GM23338 (cell line): ENCODE measurements at regions not wholly inside any gene's neighbourhood (a gene's known extent, or its start where the extent isn't known, plus 50 kb on each side); places are given as distances from the start of the nearest gene placed in this dataset.

Experiments
- ATAC-seq: fragments of 200-7000 bp; cut with Tn5 transposase; 3 replicates; pipeline ENCODE4 v1.9.1; 2020
- DNase-seq: peaks from one replicate; pipeline ENCODE4 v3.0.0-alpha.2; 2015; ENCODE audit warnings: low spot score
- H2AFZ ChIP-seq: fragments of 200-600 bp; sonication (generic); 2 replicates; pipeline ENCODE4 v1.8.0; 2016; ENCODE audit warnings: antibody characterized with exemption, mild to moderate bottlenecking, moderate library complexity
- H3F3A ChIP-seq: fragments of 200-600 bp; sonication (generic); replicated peaks from 2 replicates; pipeline ENCODE4 v1.8.0; 2017; ENCODE audit warnings: antibody characterized with exemption, mixed run types, low read depth
- H3K27ac ChIP-seq: fragments of 200-600 bp; sonication (generic); 2 replicates; pipeline ENCODE4 v1.6.1; 2016; ENCODE audit warnings: low read depth
- H3K27me3 ChIP-seq: fragments of 200-600 bp; sonication (generic); 2 replicates; pipeline ENCODE4 v1.8.0; 2016; ENCODE audit warnings: mild to moderate bottlenecking, mixed run types, moderate library complexity; ENCODE audit not compliant: insufficient read depth
- H3K36me3 ChIP-seq: fragments of 200-600 bp; sonication (generic); 2 replicates; pipeline ENCODE4 v1.8.0; 2016; ENCODE audit warnings: mild to moderate bottlenecking; ENCODE audit not compliant: insufficient read depth
- H3K4me1 ChIP-seq: fragments of 200-600 bp; sonication (generic); 2 replicates; pipeline ENCODE4 v1.8.0; 2016; ENCODE audit warnings: mild to moderate bottlenecking, moderate library complexity; ENCODE audit not compliant: insufficient read depth
- H3K4me2 ChIP-seq: fragments of 200-600 bp; sonication (generic); 2 replicates; pipeline ENCODE4 v1.7.1; 2017; ENCODE audit warnings: mixed run types
- H3K4me3 ChIP-seq: fragments of 200-600 bp; sonication (generic); 2 replicates; pipeline ENCODE4 v1.6.1; 2016; ENCODE audit warnings: mixed run types
- H3K79me2 ChIP-seq: fragments of 200-600 bp; sonication (generic); replicated peaks from 2 replicates; pipeline ENCODE4 v1.8.0; 2017; ENCODE audit warnings: mild to moderate bottlenecking; ENCODE audit not compliant: insufficient read depth
- H3K9me2 ChIP-seq: fragments of 200-600 bp; sonication (generic); 2 replicates; pipeline ENCODE4 v1.8.0; 2017; ENCODE audit not compliant: insufficient read depth
- H4K20me1 ChIP-seq: fragments of 200-600 bp; sonication (generic); replicated peaks from 2 replicates; pipeline ENCODE4 v1.8.0; 2017; ENCODE audit warnings: mild to moderate bottlenecking; ENCODE audit not compliant: insufficient read depth
- H3K27ac Mint-ChIP-seq: 2 replicates; pipeline ENCODE4 v1.8.0; 2020; ENCODE audit warnings: inconsistent platforms, mild to moderate bottlenecking, moderate library complexity, mixed read lengths
- H3K27me3 Mint-ChIP-seq: 3 replicates; pipeline ENCODE4 v1.8.0; 2022; ENCODE audit warnings: low read depth, mild to moderate bottlenecking, moderate library complexity, mixed read lengths, inconsistent platforms; ENCODE audit not compliant: insufficient read depth, poor library complexity
- H3K36me3 Mint-ChIP-seq: 3 replicates; pipeline ENCODE4 v1.8.0; 2021; ENCODE audit warnings: low read depth, mild to moderate bottlenecking, inconsistent platforms, moderate library complexity, mixed read lengths
- H3K4me1 Mint-ChIP-seq: 3 replicates; pipeline ENCODE4 v1.8.0; 2020; ENCODE audit warnings: mild to moderate bottlenecking, inconsistent platforms, mixed read lengths
- H3K4me3 Mint-ChIP-seq: 3 replicates; pipeline ENCODE4 v1.8.0; 2021; ENCODE audit warnings: moderate library complexity, mild to moderate bottlenecking, inconsistent platforms, mixed read lengths
- H3K9me3 Mint-ChIP-seq: 3 replicates; pipeline ENCODE4 v1.8.0; 2020; ENCODE audit warnings: moderate library complexity, mild to moderate bottlenecking, inconsistent platforms, mixed read lengths
- CREB1 ChIP-seq: fragments of 250-450 bp; sonication (Bioruptor Pico); IDR thresholded peaks from 2 replicates; pipeline ENCODE4 v1.5.0; 2020; ENCODE audit warnings: low read depth, mild to moderate bottlenecking, moderate library complexity
- ETS1 ChIP-seq: IDR thresholded peaks from 2 replicates; pipeline ENCODE4 v1.6.1; 2016; ENCODE audit warnings: antibody characterized with exemption
- EZH2 ChIP-seq: fragments of 200-600 bp; sonication (generic); IDR thresholded peaks from one replicate; pipeline ENCODE4 v1.8.0; 2017; ENCODE audit warnings: antibody characterized with exemption, mild to moderate bottlenecking, low read depth; ENCODE audit not compliant: unreplicated experiment
- STAT1 ChIP-seq: IDR thresholded peaks from one replicate; pipeline ENCODE4 v1.6.1; 2016; ENCODE audit warnings: antibody characterized with exemption; ENCODE audit not compliant: unreplicated experiment
- ZNF114 ChIP-seq: fragments of 250-450 bp; sonication (Bioruptor Pico); IDR thresholded peaks from 2 replicates; pipeline ENCODE4 v1.5.0; 2020; ENCODE audit warnings: mild to moderate bottlenecking, moderate library complexity

- Histone ChIP-seq H3F3A (no peaks in the 10 kb centered on the region), H3K4me3 (no peak overlapping the region), H4K20me1 (no peaks in the 10 kb centered on the region), H3K27ac (no peak overlapping the region), H2AFZ (no peak overlapping the region), H3K4me2 (no peak overlapping the region), H3K9me2 (no peaks in the 10 kb centered on the region), H3K4me1 (no peaks in the 10 kb centered on the region), H3K79me2 (no peaks in the 10 kb centered on the region), H3K36me3 (no peaks in the 10 kb centered on the region), H3K27me3 (no peaks in the 10 kb centered on the region)
- Mint-ChIP-seq H3K27me3 (peaks cover 12% of the 10 kb centered on the region), H3K4me3 (no peak overlapping the region), H3K9me3 (no peaks in the 10 kb centered on the region; the same call in 2 of the 3 replicates), H3K4me1 (peaks cover 20% of the 10 kb centered on the region), H3K36me3 (peaks cover 3% of the 10 kb centered on the region; the same call in 1 of the 3 replicates), H3K27ac (no peak overlapping the region)
- no peak for ATAC-seq
- no peak for DNase-seq
- TF ChIP-seq ETS1: no peak
- no peak for TF ChIP-seq EZH2
- no peak for TF ChIP-seq ZNF114 (CRISPR knock-in tag)
- no peak for TF ChIP-seq STAT1
These were observed 63.6 kb upstream of the STX16 start for GRCh38 chr20:58587467-58587866.

DNA sequence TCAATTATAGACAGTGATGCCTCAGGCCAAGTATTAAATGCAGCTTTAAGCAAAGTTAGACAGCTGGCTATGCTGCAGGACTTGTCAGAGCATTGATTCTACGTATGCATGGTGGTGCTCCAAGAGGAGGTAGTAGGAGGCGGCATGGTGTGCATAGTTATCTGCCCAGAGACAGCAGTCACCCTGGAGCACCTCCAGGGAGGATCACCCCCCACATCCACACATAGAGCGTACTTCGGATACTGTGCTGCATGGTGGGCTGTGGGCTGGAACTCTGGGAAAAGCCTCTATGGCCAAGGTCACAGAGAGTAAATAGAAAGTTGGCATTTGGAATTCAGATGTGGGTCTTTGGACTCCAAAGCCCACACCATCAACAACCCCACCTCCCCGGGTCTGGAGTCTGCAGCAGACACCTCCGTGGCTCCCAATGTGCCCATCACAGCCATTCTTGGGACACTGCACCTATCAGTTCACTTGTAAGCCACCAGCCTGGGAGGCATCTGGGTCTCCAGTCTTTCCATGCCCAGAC, 64.5 kb upstream of the STX16 start:
- Mint-ChIP-seq H3K27ac (no peak overlapping the region), H3K9me3 (peaks cover 4% of the 10 kb centered on the region), H3K27me3 (peaks cover 11% of the 10 kb centered on the region), H3K4me1 (peaks cover 14% of the 10 kb centered on the region), H3K36me3 (peaks cover 3% of the 10 kb centered on the region; the same call in 2 of the 3 replicates), H3K4me3 (no peak overlapping the region)
- Histone ChIP-seq H4K20me1 (no peaks in the 10 kb centered on the region), H3K4me1 (no peaks in the 10 kb centered on the region), H3K27ac (no peak overlapping the region), H3K36me3 (no peaks in the 10 kb centered on the region), H3K27me3 (no peaks in the 10 kb centered on the region), H3K4me3 (no peak overlapping the region), H3F3A (no peaks in the 10 kb centered on the region), H3K79me2 (no peaks in the 10 kb centered on the region), H3K9me2 (0 out of 2 replicates have a peak, but pooled peaks cover 3% of the 10 kb centered on the region), H3K4me2 (no peak overlapping the region), H2AFZ (no peak overlapping the region)
- ATAC-seq: no peak
- no peak for TF ChIP-seq ZNF114 (CRISPR knock-in tag)
- DNase-seq: no peak

DNA sequence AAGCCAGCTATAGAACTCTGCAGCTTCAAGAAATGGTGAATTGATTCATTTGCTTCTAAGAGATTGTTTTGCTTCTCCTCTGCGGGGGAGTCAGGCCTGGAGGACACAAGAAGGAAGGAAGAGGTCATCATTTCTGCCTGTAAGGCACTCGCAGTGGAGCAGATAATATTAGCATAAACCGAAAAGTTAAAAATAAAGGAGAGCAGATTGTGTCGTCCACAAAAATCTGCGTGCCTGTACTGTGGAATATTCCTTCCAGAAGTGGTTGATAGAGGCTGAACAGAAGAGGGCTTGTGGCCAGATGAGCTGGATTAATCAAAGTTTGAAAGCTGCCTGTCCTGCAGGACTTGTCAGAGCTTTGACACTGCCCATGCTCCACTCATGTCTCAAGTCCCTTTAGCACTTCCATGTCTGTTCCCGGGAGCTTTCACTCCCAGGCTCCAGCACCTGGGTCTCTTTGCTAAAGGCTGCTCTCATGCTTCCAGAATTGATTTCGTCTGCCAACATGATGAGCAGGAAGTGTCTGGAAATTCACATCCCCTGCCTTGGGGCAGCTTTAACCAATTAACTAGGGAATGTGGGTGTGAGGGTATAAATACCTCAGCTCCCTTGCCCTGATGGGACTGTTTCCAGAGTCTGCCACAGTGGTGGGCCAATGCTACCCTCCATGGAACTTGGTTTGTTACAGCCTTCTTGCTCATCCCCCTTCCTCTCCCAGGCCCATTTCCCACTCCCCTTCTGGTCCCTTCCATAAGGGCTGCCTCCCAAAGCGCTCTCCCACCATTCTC, 65.1 kb upstream of the STX16 start:
- Mint-ChIP-seq H3K27ac (no peak overlapping the region), H3K4me1 (peaks cover 11% of the 10 kb centered on the region), H3K27me3 (peaks cover 13% of the 10 kb centered on the region), H3K4me3 (no peak overlapping the region), H3K36me3 (peaks cover 3% of the 10 kb centered on the region; the same call in 2 of the 3 replicates), H3K9me3 (peaks cover 9% of the 10 kb centered on the region)
- ATAC-seq (no peak), DNase-seq (no peak)
- H3K36me3 ChIP-seq: no peaks in the 10 kb centered on the region
- no peak overlapping the region for H3K4me3 ChIP-seq
- H3F3A ChIP-seq: no peaks in the 10 kb centered on the region
- H3K27ac ChIP-seq: no peak overlapping the region
- no peaks in the 10 kb centered on the region for H4K20me1 ChIP-seq
- H3K27me3 ChIP-seq: no peaks in the 10 kb centered on the region
- no peaks in the 10 kb centered on the region for H3K4me1 ChIP-seq
- H3K4me2 ChIP-seq: no peak overlapping the region
- H3K79me2 ChIP-seq: no peaks in the 10 kb centered on the region
- no peak overlapping the region for H2AFZ ChIP-seq
- TF ChIP-seq ZNF114 (CRISPR knock-in tag) (no peak), CREB1 (CRISPR knock-in tag) (no peak), STAT1 (no peak)
- 0 out of 2 replicates have a peak, but pooled peaks cover 3% of the 10 kb centered on the region for H3K9me2 ChIP-seq
